GM12864 (cell line): ENCODE measurements at regions not wholly inside any gene's neighbourhood (a gene's known extent, or its start where the extent isn't known, plus 50 kb on each side); places are given as distances from the start of the nearest gene placed in this dataset.

ENCODE experiments used
- DNase-seq: peaks from one replicate; pipeline ENCODE4 v3.0.0-alpha.2; 2011; ENCODE audit warnings: low read depth
- H3K4me3 ChIP-seq: 2 replicates; pipeline ENCODE4 v1.5.1; 2011; ENCODE audit warnings: mild to moderate bottlenecking, low read depth, low read length, control low read depth
- CTCF ChIP-seq: IDR thresholded peaks from 2 replicates; pipeline ENCODE4 v1.5.1; 2011; ENCODE audit warnings: low read depth, mild to moderate bottlenecking, moderate library complexity, low read length, control low read depth, inconsistent platforms; ENCODE audit errors: missing control alignments

DNA sequence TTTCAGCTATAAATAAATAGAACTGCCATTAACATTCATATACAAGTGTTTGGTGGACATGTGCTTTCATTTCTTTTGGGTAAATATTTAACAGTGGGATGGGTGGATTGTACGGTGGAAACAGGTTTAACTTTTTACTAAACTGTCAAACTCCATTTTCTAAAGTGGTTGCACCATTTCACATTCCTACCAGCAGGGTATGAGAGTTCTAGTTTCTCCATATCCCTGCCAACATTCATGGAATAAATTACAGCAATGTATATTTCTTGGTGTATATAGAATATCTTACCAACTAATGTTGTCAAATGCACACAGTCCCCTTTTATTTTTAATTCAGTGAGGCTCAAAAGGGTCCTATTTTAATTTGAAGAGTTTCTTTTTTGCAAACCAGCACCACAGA lies 71.3 kb upstream of the CTXND1 start:
- DNase-seq = no peak
- H3K4me3 ChIP-seq = no peak overlapping the region
- TF ChIP-seq CTCF = no peak

DNA sequence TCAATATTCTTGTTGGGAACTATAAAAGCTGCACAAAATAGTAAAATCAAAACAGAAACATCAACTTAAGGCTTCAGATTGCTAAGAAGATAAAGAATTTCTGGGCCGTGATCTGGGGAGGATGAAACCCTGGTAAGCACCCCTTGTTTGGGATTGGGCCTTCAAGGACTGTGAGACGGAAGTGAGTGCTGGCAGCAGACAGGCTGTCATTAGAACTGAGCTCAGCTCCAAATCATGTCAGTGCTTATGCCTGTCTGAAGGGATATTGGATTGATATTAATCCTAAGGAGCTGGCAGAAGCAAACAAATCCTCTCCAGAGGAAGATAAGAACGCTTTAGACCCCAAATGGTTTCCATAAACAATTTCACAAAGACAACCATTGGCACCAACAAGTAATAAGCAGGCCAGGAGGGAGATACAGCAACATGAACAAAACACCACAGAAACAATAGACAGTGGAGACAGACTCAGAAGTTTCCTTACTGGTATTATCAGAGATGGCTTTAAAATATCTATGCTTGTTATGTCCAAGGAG lies 72.6 kb upstream of the CTXND1 start:
- no peak overlapping the region for H3K4me3 ChIP-seq
- DNase-seq = no peak
- TF ChIP-seq CTCF = no peak

- H3K4me3 ChIP-seq = no peak overlapping the region
- TF ChIP-seq CTCF = no peak
- no peak for DNase-seq
These were observed 73.2 kb upstream of the CTXND1 start for GRCh38 chr15:80325206-80325605.

GRCh38 chr15:80326270-80326669 lies 74.3 kb upstream of the CTXND1 start:
- no peak overlapping the region for H3K4me3 ChIP-seq
- TF ChIP-seq CTCF = no peak
- no peak for DNase-seq

- TF ChIP-seq CTCF = no peak
- DNase-seq = no peak
- no peak overlapping the region for H3K4me3 ChIP-seq
These were observed 75.7 kb upstream of the ARNT2 start for GRCh38 chr15:80328496-80328895.

DNA sequence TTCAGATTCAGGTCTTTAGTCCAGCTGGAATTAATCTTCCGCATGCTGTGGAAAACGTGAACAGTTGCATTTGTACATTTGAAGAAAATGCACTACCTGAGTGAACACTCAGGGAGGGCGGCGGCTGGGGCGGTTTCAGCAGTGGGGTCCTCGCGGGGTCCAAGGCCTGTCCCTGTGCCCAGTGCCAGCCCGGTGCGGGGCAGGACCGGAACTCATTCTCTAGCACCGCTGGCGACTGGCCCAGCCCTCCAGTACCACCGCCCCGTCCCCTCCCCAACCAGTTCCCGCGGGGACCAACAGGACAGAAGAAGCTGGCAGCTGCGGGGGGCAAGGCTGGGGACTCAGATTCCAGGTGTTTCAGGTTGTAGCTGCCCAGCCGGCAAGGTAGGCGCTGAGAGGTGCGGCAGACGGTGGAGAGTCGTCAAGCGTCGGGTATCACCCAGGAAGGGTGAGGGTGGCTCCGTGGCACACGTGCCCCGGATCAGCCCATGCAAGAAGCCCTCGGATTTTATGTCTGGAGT lies 72.2 kb upstream of the ARNT2 start:
- DNase-seq = no peak

More for the DNA sequence above, 72.2 kb upstream of the ARNT2 start:
- no peak for TF ChIP-seq CTCF
- no peak overlapping the region for H3K4me3 ChIP-seq
